ENCODE measurements at regions not wholly inside any gene's neighbourhood (a gene's known extent, or its start where the extent isn't known, plus 50 kb on each side); places are given as distances from the start of the nearest gene placed in this dataset.

- TF ChIP-seq BRCA1 (IDR thresholded peaks at IDR 0.05; ENCODE audit: low read depth, low read length) (no peak), GABPA (IDR thresholded peaks at IDR 0.05; ENCODE audit: borderline replicate concordance, insufficient read depth, low read length) (no peak)
Measured at GRCh38 chr9:28653216-28653615, 1079.9 kb upstream of the C9orf72 start.
